GM18867 (cell line): ENCODE measurements at regions not wholly inside any gene's neighbourhood (a gene's known extent, or its start where the extent isn't known, plus 50 kb on each side); places are given as distances from the start of the nearest gene placed in this dataset.

Experiments used
- ATAC-seq: cut with Tn5 transposase; IDR thresholded peaks from one replicate; pipeline ENCODE4 v1.9.1; 2021; ENCODE audit warnings: mild to moderate bottlenecking, moderate library complexity; ENCODE audit not compliant: unreplicated experiment

GRCh38 chr5:89996335-89996734, 413.2 kb downstream of the CETN3 start:
- no peak for ATAC-seq

DNA sequence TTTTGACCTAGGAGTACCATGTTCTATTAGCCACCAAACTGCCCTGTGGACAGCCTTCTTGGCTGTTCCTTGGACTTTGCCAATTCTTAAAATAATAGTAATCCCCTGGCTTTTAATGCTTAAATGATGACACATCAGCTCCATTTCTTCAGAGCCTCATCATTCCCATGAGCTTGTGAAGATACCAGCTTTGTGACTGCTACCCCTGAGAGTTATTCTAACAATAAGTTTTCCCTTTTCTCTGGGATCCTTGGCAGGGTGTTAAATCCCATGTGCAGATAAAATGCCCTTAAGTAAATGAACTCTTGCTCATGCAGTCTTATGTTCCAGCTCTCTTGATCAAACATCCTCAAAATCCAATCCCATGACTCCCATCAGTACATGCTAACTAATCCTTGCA, 415.3 kb downstream of the CETN3 start:
- no peak for ATAC-seq

- no peak for ATAC-seq
Observed at GRCh38 chr5:89992201-89992600, 417.4 kb downstream of the CETN3 start.

- ATAC-seq = peak; percentile 69
Observed at GRCh38 chr5:89991592-89991991, 418.0 kb downstream of the CETN3 start.

DNA sequence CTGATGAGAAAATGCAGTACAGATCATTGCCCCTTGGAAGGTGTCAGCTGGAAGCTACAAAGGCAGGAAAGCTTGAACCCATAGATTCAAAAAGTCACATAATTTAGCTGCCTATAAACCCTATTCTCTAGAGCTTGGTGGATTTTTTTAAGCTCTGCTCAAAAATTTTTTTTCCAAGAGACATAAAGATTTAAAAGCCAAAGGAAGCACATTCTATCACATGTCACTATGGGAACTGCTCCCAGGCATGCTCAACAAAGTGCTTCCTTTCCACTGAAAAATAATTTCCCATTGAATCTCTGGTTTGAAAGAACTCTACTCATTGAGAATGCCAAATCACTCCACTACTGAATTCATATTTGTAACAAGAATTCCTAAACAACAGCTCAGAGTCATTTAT, 419.8 kb downstream of the CETN3 start:
- ATAC-seq = no peak

- ATAC-seq = no peak
Observed at GRCh38 chr5:89988998-89989655, 420.4 kb downstream of the CETN3 start.

- ATAC-seq = no peak
Observed at GRCh38 chr5:89988129-89988810, 421.3 kb downstream of the CETN3 start.

DNA sequence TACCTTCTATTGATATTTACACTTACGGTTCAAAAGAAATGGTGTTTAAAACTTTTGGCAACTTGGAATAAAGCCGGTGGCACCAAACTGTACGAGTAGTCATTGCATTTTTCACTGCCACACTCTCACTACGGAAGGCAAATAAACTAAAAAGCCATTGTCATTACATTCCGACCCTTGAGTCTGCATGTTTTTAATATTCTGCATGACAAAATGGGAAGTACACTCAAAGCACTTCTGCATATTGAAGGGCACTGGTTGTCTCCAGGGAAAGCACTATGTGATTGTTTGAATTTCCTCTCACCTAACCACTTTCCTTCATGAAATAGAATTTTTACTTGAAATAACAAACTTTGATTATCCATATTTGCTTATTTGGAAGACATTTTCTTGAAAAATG, 426.3 kb downstream of the CETN3 start:
- ATAC-seq = no peak

- no peak for ATAC-seq
Observed at GRCh38 chr5:89981878-89982773, 427.4 kb downstream of the CETN3 start.

- no peak for ATAC-seq
Observed at GRCh38 chr5:89981021-89981420, 428.5 kb downstream of the CETN3 start.

DNA sequence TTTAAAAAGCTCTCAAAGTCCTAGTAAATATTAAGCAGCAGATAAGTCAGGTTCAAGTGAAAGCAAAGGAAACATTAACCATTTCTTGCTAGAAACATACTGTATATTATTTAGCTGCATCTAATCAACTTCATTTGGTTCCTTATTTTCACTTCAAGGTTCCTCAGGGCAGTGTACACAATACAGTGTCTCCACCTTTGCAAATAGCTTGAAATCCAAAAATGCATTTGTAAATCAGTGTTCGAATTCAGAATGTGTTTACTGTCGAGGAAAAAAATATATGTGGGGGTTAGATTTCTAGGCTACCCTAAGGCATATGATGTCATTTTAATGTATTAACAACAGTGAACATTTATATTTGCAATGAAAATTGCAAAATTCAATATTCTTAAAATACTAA, 436.0 kb downstream of the CETN3 start:
- ATAC-seq = no peak

DNA sequence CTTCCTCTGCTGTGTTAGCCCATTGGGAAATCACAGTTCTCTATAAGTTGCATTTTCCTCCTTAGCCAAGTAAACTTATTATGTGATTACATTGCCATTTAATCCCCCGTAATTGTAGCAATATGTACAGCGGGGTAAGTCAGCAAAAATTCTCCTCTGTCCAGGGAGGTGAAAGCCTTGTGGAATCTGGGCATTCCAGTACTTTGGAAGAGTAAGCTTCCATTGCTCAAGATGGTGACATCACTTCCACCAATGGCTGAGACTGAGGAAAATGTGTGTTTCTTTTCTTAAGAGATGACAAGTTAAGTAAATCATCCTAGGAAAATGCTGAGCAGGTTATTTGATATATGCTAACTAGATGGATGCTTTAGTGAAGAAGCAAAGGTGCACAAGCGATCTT, 436.7 kb downstream of the CETN3 start:
- no peak for ATAC-seq

GRCh38 chr5:89968958-89969381, 440.6 kb downstream of the CETN3 start:
- ATAC-seq = no peak

DNA sequence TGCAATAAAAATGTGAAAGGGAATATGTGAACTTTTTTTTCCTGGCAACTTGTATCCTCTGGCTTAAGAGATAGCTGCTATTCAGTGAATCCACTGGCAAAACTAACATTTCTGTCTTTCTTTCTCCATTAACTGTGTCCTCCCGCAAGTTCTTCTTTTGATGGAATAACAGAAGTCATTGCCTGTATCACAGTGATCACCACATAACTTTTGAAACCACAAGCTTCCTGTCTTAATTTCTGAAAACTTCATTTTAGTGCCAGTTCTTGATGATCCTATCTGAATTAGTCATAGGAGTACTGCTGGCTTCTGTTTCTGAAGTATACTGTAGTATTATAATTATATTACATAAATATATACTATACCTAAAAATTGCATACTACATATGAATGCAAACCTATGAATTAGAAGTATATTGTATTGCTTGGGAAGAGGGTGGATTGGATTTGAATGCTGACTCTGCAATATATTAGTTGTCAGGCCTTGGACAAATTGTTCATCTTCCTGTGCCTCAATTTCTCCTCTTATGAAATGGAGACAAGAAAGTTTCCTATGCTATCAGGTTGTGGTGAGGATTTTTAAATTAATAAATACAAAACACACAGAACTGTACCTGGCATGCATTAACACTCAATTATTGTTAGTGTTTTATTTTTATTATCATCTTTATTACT, 441.6 kb downstream of the CETN3 start:
- ATAC-seq = no peak

GRCh38 chr5:89956838-89957237, 452.7 kb downstream of the CETN3 start:
- ATAC-seq = no peak

DNA sequence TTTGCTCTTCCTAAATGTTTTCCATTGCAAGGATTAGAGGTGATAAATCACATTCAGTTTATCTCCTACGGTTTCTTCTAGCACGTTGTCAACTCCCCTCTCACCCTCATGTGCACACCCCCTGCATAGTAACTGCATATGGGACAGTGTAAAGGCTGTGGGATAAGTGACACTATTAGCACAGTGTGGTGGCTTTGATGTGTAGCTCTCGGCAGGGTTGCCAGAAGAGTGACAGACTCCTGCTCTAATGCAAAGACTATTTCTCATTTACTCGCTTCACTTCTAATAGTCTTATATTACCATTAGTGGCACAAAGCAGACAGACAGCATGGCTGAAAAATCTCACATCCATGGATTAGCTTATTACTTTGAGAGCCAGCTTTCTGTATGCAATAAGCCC, 454.6 kb downstream of the CETN3 start:
- ATAC-seq = no peak

GRCh38 chr5:89951876-89952275, 457.7 kb downstream of the CETN3 start:
- no peak for ATAC-seq

GRCh38 chr5:89950234-89950633, 459.3 kb downstream of the CETN3 start:
- ATAC-seq = no peak

GRCh38 chr5:89948977-89949376, 460.6 kb downstream of the CETN3 start:
- peak; percentile 60 for ATAC-seq

GRCh38 chr5:89946916-89947315, 462.6 kb downstream of the CETN3 start:
- ATAC-seq = no peak

DNA sequence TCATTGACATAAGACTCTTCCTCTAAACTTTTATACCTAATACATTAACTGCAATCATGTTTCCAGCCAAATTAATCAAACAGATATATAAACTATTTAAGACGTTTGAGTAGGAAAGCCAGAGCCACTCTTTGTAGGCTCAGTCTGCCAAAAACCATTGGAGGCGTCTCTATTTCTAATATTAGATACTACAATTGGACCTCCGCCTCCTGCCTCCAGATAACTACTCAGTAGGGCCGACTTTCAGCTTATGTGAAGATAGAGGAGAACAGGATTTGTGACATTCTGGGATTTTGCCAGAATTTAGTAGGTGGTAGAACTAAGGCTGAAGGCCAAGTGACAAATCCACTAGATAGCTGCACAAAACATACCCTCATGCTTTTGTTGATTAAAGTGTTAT, 463.0 kb downstream of the CETN3 start:
- no peak for ATAC-seq
